GM19023 (cell line): ENCODE measurements at regions not wholly inside any gene's neighbourhood (a gene's known extent, or its start where the extent isn't known, plus 50 kb on each side); places are given as distances from the start of the nearest gene placed in this dataset.
"Not testable (repeated sequence)": the region's sequence is repeated elsewhere in the genome, so short reads cannot be mapped to it uniquely, and the experiment has no call there.

Experiments used
- ATAC-seq: cut with Tn5 transposase; IDR thresholded peaks from one replicate; pipeline ENCODE4 v1.9.1; 2021; ENCODE audit warnings: mild to moderate bottlenecking, moderate library complexity; ENCODE audit not compliant: unreplicated experiment

GRCh38 chr5:114957384-114957783, 212.3 kb downstream of the TRIM36 start:
- no peak for ATAC-seq

GRCh38 chr5:114953565-114953964, 216.1 kb downstream of the TRIM36 start:
- ATAC-seq, result no peak

GRCh38 chr5:114952876-114953275, 216.8 kb downstream of the TRIM36 start:
- no peak for ATAC-seq

DNA sequence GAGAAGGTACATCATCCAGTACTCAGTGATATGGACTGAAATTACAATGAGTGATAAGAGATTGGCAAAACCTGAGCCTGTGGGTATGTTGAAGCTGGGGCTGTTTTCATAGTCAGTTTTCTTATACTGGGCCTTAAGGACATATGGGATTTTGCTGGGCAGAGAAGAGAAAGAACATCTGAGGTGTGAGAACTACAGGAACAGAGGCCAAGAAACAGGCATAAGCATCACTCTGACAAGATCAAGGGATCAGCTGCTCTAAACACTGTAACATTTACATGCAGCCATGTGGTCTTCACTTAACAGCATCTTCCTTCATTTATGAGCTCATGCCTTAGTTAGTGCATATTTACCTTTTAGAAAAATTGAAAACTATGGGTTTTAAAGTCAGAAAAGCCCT, 220.0 kb downstream of the TRIM36 start:
- no peak for ATAC-seq

DNA sequence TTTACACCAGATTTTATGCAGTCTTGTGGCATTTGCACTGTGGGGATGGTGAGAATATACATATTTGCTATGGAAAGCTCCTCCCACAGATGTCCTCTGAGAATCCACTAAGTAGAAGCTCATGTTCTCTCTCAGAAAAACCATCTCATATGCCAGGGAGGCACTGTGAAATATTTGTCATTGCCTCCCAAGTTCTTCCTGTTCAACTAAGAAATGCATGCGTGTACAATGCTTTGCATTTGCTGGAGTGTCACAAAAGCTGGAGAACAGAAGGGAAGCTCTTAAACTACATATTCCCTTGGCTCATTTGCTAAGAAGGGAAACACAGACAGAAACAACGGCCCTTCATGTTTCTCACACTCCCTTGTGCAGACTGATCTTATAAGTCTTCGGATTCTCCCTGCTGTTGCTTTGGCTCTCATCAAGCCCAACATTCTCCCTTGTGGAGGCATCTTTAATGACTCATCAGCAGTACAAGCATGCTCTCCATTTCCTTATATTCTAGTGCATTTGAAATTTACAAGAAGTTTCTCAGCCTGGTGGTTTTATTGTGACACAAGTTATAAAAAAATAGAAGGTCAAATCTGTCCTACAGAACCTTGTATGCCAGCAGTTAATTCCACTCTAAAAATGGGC, 220.6 kb downstream of the TRIM36 start:
- ATAC-seq, result no peak

GRCh38 chr5:114948363-114948762, 221.3 kb downstream of the TRIM36 start:
- no peak for ATAC-seq

DNA sequence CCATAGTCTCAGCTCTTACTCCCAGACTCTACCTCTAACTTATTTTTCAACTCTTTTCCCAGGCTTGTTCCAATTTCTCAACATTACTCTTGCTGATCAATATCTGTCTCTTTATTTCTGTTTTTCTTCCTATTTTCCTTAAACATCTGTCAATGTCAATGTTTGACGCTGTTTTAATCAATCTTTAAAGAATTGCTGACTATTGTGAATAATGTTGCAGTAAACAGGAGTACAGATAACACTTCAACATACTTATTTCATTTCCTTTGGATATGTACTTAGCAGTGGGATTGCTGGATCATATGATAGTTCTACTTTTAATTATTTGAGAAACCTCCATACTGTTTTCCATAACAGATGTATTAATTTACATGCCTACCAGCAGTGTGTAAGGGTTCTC, 229.0 kb downstream of the TRIM36 start:
- ATAC-seq, result no peak

DNA sequence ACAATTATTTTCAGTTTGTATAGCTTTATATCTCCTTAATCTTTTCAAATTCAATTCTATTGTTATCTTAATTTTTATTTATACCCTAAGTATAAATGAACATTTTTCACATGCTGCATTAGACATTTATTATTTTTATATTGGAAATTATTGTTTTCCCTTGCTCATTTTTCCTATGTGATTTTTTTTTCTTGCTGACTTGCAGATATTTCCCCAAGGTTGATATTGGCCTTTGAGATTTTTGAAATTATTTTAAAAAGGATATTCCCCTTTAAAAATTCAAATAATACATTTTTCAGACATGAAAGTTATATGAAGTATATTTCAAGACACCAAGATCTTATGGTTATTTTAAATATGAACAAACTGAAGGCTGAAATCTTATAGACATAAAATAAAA, 234.2 kb downstream of the TRIM36 start:
- ATAC-seq, result no peak

GRCh38 chr5:114928644-114929462, 240.9 kb downstream of the TRIM36 start:
- ATAC-seq, result no peak

DNA sequence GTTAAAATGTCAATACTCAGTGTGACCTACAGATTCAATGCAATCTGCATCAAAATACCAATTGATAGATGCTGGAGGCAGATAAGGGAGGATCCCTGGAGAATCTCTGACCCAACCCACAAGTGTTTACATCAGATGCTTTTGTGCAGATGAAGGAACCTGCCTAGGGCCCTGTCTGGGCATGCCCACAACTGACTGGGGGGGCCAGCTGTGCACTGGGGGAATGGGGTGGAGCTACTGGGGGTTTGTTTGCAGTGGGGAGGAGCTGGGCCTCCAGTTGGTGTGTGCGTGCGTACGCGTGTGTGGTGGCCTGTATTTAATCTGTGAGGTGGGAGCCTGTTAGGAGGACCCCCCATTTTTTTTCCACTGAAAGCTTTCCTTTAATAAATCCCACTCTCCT, 244.9 kb downstream of the TRIM36 start:
- no peak for ATAC-seq

- ATAC-seq, result no peak
Observed at GRCh38 chr5:114912189-114912920, 257.4 kb downstream of the TRIM36 start.

DNA sequence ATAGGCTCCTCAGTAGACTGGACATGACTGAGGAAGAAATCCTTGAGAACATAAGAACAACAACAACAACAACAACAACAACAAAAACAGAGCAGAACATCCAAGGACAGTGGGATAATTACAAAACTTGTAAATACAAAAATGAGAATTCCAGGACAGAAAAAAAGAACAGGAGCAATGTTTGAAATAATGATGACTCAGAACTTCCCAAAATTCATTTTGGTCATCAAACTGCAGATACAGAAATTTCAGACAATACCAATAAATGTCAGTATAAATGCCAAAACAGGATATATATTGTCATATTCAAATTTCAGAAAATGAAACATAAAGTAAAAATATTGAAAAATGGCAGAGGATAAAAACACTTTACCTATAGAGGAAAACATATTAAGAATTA, 259.0 kb downstream of the TRIM36 start:
- ATAC-seq, result no peak

GRCh38 chr5:114909424-114909823, 260.3 kb downstream of the TRIM36 start:
- no peak for ATAC-seq

DNA sequence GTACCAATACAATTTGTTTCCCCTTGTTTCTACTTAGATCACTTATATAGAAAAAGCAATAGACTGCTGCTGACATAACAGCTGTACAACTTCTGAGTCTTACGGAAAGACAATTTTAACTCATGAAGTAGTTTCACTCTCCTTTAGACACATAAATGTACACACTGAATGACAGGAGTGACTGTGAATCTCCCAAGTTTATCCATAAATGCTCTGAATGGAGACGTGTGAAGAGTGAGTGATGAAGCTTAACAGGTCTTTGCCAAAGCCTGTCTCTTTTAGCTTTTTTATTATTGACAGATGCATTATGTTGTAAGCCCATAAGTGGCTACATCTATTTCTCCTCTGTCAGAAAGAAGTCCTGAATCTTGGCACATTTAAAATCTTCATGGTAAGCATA, 265.9 kb downstream of the TRIM36 start:
- no peak for ATAC-seq

DNA sequence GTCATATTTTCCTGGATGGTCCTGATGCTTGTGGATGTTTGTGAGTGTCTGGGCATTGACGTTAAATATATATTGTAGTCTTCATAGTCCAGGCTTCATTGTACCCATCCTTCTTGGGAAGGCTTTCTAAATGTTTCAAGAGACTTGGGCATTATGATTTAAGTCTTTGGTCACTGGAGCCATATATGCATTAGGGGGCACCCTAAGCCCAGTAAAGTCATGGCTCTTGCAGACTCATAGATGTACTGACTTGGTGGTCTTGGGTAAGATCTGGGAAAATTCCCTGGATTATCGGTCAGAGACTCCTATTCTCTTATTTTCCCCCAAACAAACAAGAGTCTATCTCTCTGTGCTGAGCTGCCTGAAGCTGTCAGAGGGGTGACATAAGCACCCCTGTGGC, 271.1 kb downstream of the TRIM36 start:
- ATAC-seq, result no peak

GRCh38 chr5:114883675-114884074, 286.0 kb downstream of the TRIM36 start:
- no peak for ATAC-seq

- ATAC-seq, result no peak
Observed at GRCh38 chr5:114859438-114859735, 310.3 kb downstream of the TRIM36 start.

- ATAC-seq, result no peak
Observed at GRCh38 chr5:114858665-114859437, 310.9 kb downstream of the TRIM36 start.

- no peak for ATAC-seq
Observed at GRCh38 chr5:114857941-114858551, 311.7 kb downstream of the TRIM36 start.

GRCh38 chr5:114844711-114845110, 325.0 kb downstream of the TRIM36 start:
- not testable (repeated sequence) for ATAC-seq

DNA sequence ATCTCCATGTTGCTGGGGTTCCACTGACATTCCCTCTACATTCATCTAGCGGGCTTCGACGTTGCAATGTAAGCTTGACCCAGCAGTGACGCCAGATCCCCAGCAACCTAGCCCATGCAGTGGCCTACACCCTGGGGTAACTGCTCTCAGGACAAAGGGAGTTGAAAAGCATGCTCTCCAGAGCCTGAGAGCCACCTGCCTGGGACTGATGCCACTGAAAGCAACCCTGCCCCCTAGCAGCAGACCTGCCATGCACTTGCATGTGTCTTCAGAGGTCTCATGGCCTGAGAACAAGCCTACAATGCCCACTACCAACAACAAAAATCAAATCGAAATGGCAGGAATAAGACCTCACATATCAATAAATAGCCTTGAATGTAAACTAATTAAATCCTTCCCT, 330.3 kb downstream of the TRIM36 start:
- ATAC-seq, result no peak
